Karpas-422 (cell line): ENCODE measurements at regions not wholly inside any gene's neighbourhood (a gene's known extent, or its start where the extent isn't known, plus 50 kb on each side); places are given as distances from the start of the nearest gene placed in this dataset.

ENCODE experiments used
- DNase-seq: peaks from one replicate; pipeline ENCODE4 v3.0.0-alpha.2; 2015
- H2AFZ ChIP-seq: fragments of 200-600 bp; sonication (generic); 2 replicates; pipeline ENCODE4 v1.6.1; 2014; ENCODE audit warnings: antibody characterized with exemption, low read length, mixed read lengths
- H3K27ac ChIP-seq: fragments of 200-600 bp; sonication (generic); 2 replicates; pipeline ENCODE4 v1.5.1; 2014; ENCODE audit warnings: mild to moderate bottlenecking, low read length, moderate library complexity
- H3K27me3 ChIP-seq: fragments of 200-600 bp; sonication (generic); 2 replicates; pipeline ENCODE4 v1.6.1; 2014; ENCODE audit warnings: low read length, mixed read lengths
- H3K36me3 ChIP-seq: fragments of 200-600 bp; sonication (generic); 2 replicates; pipeline ENCODE4 v1.6.1; 2014; ENCODE audit warnings: low read length, mixed read lengths; ENCODE audit not compliant: insufficient read depth
- H3K4me1 ChIP-seq: fragments of 200-600 bp; sonication (generic); 2 replicates; pipeline ENCODE4 v1.6.1; 2014; ENCODE audit warnings: mild to moderate bottlenecking, low read length, mixed read lengths
- H3K4me2 ChIP-seq: fragments of 200-600 bp; sonication (generic); 2 replicates; pipeline ENCODE4 v1.6.1; 2014; ENCODE audit warnings: low read length, low read depth, mild to moderate bottlenecking; ENCODE audit not compliant: poor library complexity, severe bottlenecking
- H3K4me3 ChIP-seq: fragments of 200-600 bp; sonication (generic); 2 replicates; pipeline ENCODE4 v1.5.1; 2014; ENCODE audit warnings: mild to moderate bottlenecking, antibody characterized with exemption, low read length, mixed read lengths
- H3K79me2 ChIP-seq: fragments of 200-600 bp; sonication (generic); 2 replicates; pipeline ENCODE4 v1.6.1; 2014; ENCODE audit warnings: mild to moderate bottlenecking, low read length, mixed read lengths
- H3K9ac ChIP-seq: fragments of 200-600 bp; sonication (generic); 2 replicates; pipeline ENCODE4 v1.6.0; 2014; ENCODE audit warnings: low read length
- H3K9me2 ChIP-seq: fragments of 200-600 bp; sonication (generic), shearing (Covaris generic); replicated peaks from 2 replicates; pipeline ENCODE4 v1.6.0; 2014; ENCODE audit warnings: mild to moderate bottlenecking, low read length, moderate library complexity; ENCODE audit not compliant: insufficient read depth
- H3K9me3 ChIP-seq: fragments of 300-700, 200-600 bp; sonication (generic); 2 replicates; pipeline ENCODE4 v1.6.1; 2014; ENCODE audit warnings: low read length, mixed read lengths
- H4K20me1 ChIP-seq: fragments of 200-600 bp; sonication (generic); 2 replicates; pipeline ENCODE4 v1.6.1; 2014; ENCODE audit warnings: mild to moderate bottlenecking, antibody characterized with exemption, low read length, low read depth; ENCODE audit not compliant: insufficient read depth

DNA sequence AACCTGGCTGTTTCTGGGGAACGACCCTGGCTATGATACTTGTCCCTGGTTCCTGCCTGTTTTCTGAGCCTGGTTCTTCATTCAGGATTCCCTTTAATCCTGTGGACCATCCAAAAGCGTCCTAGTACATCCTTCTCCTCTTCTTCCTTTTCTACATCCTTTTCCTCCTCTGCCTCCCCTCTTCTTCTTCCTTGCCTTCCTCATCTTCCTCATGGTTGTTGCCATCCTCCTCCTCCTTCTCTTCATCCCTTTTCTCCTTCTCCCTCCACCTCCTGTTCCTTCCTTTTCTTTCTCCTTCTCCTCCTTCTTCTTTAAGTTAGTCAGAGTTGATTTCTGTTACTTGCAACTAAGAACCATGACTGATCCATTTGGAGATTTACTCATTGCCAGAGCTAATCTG lies 197.8 kb downstream of the FOXD2 start:
- Histone ChIP-seq H4K20me1 (no peaks in the 10 kb centered on the region), H2AFZ (no peak overlapping the region), H3K79me2 (no peaks in the 10 kb centered on the region), H3K9me2 (no peaks in the 10 kb centered on the region), H3K4me3 (no peak overlapping the region), H3K9ac (no peak overlapping the region; the same call in 1 of the 2 replicates), H3K36me3 (no peaks in the 10 kb centered on the region), H3K27me3 (no peaks in the 10 kb centered on the region), H3K27ac (no peak overlapping the region), H3K9me3 (no peaks in the 10 kb centered on the region), H3K4me1 (peaks cover 44% of the 10 kb centered on the region), H3K4me2 (no peak overlapping the region)
- no peak for DNase-seq

DNA sequence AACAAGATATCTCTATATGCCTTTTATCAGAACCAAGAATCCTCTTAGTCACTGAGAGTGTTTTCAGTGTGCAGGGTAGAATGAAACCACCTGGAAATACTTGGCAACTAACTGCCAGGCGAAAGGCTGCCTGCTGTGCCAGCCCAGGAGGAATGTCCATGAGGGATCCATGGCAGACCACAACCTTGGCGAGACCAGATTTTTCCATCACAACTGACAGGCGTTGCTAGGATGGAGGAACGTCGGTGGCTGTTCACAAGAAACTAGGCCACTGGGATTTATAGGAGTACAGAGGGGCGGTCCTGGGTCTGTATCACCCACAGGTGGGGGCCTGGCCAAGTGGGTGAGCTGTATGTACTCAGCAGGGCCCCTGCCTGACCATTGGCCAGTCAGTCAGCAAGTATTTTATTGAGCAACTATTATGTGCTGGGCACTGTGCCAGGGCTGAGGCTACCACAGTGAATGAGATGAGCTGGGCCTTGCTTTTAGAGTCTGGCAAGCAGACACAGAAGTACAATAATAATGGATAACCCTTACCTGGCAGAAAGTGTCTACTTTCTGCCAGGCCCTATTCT lies 199.4 kb downstream of the FOXD2 start:
- Histone ChIP-seq H2AFZ (no peak overlapping the region), H3K4me1 (peaks cover 33% of the 10 kb centered on the region), H3K4me2 (no peak overlapping the region), H3K27ac (no peak overlapping the region), H3K9me3 (no peaks in the 10 kb centered on the region), H3K79me2 (no peaks in the 10 kb centered on the region), H4K20me1 (no peaks in the 10 kb centered on the region), H3K9ac (no peak overlapping the region), H3K9me2 (no peaks in the 10 kb centered on the region), H3K4me3 (no peak overlapping the region), H3K36me3 (no peaks in the 10 kb centered on the region), H3K27me3 (no peaks in the 10 kb centered on the region)
- no peak for DNase-seq

DNA sequence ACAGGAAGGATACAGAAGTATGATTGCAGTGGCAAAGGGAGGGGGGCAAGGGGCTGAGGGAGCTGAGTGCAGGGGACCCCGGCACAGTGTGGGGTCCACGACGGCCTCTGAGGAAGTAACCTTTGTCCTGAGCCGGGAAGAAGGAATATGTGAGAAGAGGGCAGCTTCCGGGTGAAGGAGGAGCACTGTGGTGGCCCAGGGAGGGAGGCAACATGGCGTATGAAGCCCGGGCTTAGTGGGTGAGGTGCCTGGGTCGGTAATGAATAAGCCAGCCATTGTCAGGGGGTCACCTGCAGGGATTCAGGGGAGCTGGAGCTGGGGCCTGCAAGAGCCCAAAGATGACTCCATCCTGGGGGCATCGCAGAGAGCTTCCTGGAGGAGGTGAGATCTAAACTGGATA lies 200.4 kb downstream of the FOXD2 start:
- DNase-seq: no peak
- Histone ChIP-seq H3K27ac (no peak overlapping the region), H3K9me2 (no peaks in the 10 kb centered on the region), H3K79me2 (no peaks in the 10 kb centered on the region), H3K4me3 (no peak overlapping the region), H3K9me3 (no peaks in the 10 kb centered on the region), H3K9ac (no peak overlapping the region), H3K36me3 (no peaks in the 10 kb centered on the region), H3K4me2 (no peak overlapping the region), H4K20me1 (no peaks in the 10 kb centered on the region), H3K4me1 (peaks cover 26% of the 10 kb centered on the region), H3K27me3 (no peaks in the 10 kb centered on the region), H2AFZ (no peak overlapping the region)

DNA sequence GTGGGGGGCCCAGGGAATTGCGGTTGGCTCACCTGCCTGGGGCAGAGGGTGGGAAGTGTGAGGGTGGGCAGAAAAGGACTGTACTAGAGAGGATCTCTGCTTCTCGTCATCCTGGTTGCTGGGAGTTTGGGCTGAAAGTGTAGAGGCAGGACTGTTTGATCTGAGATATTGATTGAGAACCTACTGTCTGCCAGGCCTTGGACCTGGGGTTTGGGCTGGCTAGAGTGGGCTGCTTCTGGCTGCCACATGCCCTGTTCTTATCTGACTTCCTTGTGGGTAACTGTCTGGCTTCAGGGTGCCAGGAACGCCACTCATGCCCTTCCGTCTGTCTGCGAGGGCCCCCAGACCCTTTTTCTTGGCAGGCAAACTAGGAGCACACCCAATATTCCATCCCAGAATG lies 200.9 kb downstream of the FOXD2 start:
- no peak for DNase-seq
- H2AFZ ChIP-seq: no peak overlapping the region

DNA sequence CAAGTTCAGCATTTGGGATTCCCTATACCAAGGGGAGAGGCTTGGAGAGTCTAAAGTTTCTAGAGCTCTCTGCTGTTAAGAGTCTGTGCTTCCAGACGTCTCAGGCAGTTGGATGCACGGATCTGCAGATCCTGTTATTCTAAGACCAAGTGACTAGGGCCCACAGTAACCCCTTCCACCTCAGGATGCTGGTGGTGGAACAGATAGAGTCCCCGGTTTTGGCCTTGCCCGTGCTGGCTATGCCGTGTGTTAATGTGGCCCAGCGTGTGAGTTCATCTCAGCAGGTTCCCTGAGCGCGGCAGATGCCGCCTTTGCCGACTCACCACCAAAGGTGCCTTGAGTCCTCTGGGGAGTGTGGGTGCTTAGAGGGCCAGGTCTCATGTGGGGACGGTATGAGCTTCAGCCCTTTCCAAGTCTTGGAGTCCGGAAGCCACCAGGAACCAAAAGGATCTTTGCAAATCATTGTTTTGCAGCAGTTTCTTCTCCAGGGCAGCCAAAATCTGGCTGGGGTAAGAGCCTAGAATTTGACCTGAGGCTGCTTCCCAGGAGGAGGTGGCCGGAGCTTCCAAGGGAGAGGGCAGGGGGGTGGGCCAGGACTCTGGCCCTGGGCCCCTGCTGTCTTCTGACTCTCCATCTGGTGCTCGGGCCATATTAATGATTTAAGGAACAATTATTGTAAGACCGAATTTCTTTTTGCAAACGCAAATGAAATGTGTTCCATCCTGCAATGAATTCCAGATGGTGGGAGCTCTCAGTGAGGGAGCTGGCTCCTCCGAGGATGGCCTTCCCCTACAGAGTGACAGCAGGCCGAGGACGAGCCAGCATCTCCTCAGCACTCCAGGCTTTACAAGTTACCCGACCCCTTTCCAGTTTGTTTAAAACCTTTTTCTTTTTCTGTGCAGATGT lies 205.7 kb downstream of the FOXD2 start:
- H3K79me2 ChIP-seq: no peaks in the 10 kb centered on the region
- no peaks in the 10 kb centered on the region for H3K9me2 ChIP-seq

More for the DNA sequence above, 200.9 kb downstream of the FOXD2 start:
- Histone ChIP-seq H3K27ac (no peak overlapping the region), H3K4me3 (no peak overlapping the region), H3K9me3 (no peaks in the 10 kb centered on the region), H3K79me2 (no peaks in the 10 kb centered on the region), H3K36me3 (no peaks in the 10 kb centered on the region), H3K4me2 (no peak overlapping the region), H3K9ac (no peak overlapping the region), H3K27me3 (no peaks in the 10 kb centered on the region), H3K4me1 (peaks cover 26% of the 10 kb centered on the region), H3K9me2 (no peaks in the 10 kb centered on the region), H4K20me1 (no peaks in the 10 kb centered on the region)

DNA sequence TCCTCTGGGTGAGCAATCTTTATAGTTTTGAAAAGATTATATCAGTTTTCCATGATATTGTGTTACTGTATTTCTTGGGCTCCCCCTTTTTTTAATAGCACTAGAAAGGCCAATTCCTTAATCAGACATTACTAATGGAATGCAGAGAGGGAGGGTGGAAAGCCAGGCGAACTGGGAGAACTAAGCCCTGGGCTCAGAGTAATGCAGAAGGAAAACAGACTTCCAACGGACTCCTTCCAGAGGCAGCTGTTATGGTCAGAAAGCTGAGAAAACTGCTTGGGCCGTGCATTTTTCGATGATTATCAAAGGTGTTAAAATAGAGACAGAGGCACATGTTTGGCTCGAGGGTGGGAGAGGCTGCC lies 206.3 kb downstream of the FOXD2 start:
- Histone ChIP-seq H4K20me1 (no peaks in the 10 kb centered on the region), H3K9ac (no peak overlapping the region), H3K4me3 (no peak overlapping the region), H3K27ac (no peak overlapping the region), H2AFZ (no peak overlapping the region), H3K9me2 (no peaks in the 10 kb centered on the region), H3K27me3 (no peaks in the 10 kb centered on the region), H3K79me2 (no peaks in the 10 kb centered on the region), H3K36me3 (no peaks in the 10 kb centered on the region), H3K4me1 (no peaks in the 10 kb centered on the region), H3K4me2 (no peak overlapping the region), H3K9me3 (no peaks in the 10 kb centered on the region)
- DNase-seq: no peak

More for the DNA sequence above, 205.7 kb downstream of the FOXD2 start:
- Histone ChIP-seq H3K36me3 (no peaks in the 10 kb centered on the region), H3K27me3 (no peaks in the 10 kb centered on the region), H2AFZ (no peak overlapping the region), H3K4me3 (no peak overlapping the region), H3K9me3 (no peaks in the 10 kb centered on the region), H3K27ac (no peak overlapping the region), H4K20me1 (no peaks in the 10 kb centered on the region), H3K4me1 (peaks cover 5% of the 10 kb centered on the region), H3K9ac (no peak overlapping the region), H3K4me2 (no peak overlapping the region)
- DNase-seq: no peak

DNA sequence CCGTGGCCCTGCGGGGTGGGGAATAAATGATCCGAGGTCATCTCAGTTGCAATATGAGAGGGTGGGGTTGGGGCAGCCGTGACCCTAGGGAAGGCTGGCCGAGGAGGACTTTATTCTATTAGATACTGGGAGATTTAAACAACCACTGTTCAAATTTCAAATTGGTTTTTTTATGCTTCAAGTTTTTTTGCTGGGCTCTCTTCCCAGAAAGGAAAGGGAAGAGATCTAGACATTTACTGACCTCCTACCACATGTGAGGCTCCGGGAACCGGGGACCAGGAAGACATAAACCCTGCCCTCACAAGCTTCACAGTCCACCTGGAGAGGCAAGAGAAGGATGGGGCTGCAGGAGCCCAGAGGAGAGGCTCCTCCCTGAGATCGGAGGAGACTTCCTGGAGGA lies 207.3 kb downstream of the FOXD2 start:
- DNase-seq: no peak
- Histone ChIP-seq H3K27ac (no peak overlapping the region), H3K27me3 (no peaks in the 10 kb centered on the region), H3K9me3 (no peaks in the 10 kb centered on the region), H3K4me2 (no peak overlapping the region), H3K9me2 (no peaks in the 10 kb centered on the region), H4K20me1 (no peaks in the 10 kb centered on the region), H3K79me2 (no peaks in the 10 kb centered on the region), H3K9ac (no peak overlapping the region), H3K36me3 (no peaks in the 10 kb centered on the region), H3K4me3 (no peak overlapping the region), H2AFZ (no peak overlapping the region), H3K4me1 (peaks cover 1% of the 10 kb centered on the region)

DNA sequence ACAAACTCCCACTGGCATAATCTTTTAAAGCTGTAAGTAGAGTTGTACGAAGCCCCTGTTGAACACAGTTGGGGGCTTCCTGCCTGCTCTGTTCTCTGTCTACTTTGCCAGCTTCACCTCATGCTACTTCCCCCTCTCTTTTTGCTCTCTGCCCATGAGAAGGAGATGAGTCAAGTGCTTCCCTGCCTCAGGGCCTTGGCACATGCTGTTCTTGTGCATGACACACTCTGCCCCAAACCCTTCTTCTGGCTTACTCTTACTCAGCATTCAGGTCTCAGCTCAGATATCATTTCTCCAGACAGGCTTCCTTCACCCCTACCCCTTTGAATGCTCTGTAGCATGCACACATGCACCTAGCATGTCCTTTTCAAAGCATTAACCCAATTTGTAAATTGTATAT lies 208.8 kb downstream of the FOXD2 start:
- Histone ChIP-seq H3K79me2 (no peaks in the 10 kb centered on the region), H3K36me3 (no peaks in the 10 kb centered on the region), H2AFZ (no peak overlapping the region), H3K9me2 (no peaks in the 10 kb centered on the region), H3K27ac (no peak overlapping the region), H3K4me1 (peaks cover 7% of the 10 kb centered on the region), H3K4me3 (no peak overlapping the region), H3K9ac (no peak overlapping the region), H3K9me3 (no peaks in the 10 kb centered on the region), H3K27me3 (no peaks in the 10 kb centered on the region), H4K20me1 (no peaks in the 10 kb centered on the region), H3K4me2 (no peak overlapping the region)
- no peak for DNase-seq
